ENCODE measurements at regions not wholly inside any gene's neighbourhood (a gene's known extent, or its start where the extent isn't known, plus 50 kb on each side); places are given as distances from the start of the nearest gene placed in this dataset.

DNA sequence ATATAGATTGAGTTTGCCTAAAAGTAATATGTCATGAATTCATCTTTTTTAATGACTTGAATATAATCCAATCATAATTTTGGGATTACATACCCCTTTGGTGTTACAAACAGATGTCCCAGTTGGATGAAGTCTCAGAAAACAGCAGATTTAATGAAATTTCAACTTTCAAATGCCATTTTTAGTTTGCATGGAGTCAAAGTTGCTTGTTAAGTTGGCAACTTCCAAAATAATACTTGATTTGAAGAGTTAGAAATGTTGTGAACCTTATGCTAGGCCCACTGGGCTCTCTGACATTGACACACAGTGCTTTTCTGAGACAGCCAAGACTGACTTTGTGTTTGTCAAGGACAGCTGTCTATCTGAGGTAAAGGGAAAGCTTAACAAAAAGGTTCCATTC, 248.1 kb downstream of the KIF20B start (continued):
- TF ChIP-seq, protein P1, sequence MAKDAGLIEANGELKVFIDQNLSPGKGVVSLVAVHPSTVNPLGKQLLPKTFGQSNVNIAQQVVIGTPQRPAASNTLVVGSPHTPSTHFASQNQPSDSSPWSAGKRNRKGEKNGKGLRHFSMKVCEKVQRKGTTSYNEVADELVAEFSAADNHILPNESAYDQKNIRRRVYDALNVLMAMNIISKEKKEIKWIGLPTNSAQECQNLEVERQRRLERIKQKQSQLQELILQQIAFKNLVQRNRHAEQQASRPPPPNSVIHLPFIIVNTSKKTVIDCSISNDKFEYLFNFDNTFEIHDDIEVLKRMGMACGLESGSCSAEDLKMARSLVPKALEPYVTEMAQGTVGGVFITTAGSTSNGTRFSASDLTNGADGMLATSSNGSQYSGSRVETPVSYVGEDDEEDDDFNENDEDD (CRISPR knock-in tag; IDR thresholded peaks at IDR 0.05; ENCODE audit: borderline replicate concordance): no peak
- TF ChIP-seq AHDC1 (CRISPR knock-in tag; IDR thresholded peaks at IDR 0.05; ENCODE audit: borderline replicate concordance): no peak
- no peak for TF ChIP-seq FOXA3 (CRISPR knock-in tag; IDR thresholded peaks at IDR 0.05)
- TF ChIP-seq ZSCAN22 (CRISPR knock-in tag; IDR thresholded peaks at IDR 0.05): no peak
- no peak for TF ChIP-seq ZNF260 (CRISPR knock-in tag; IDR thresholded peaks at IDR 0.05; ENCODE audit: borderline replicate concordance, low read depth)
- TF ChIP-seq PCBP2 (optimal IDR thresholded peaks at IDR 0.05; ENCODE audit: low read depth, low read length, poor library complexity, severe bottlenecking): no peak
- TF ChIP-seq, protein P2, sequence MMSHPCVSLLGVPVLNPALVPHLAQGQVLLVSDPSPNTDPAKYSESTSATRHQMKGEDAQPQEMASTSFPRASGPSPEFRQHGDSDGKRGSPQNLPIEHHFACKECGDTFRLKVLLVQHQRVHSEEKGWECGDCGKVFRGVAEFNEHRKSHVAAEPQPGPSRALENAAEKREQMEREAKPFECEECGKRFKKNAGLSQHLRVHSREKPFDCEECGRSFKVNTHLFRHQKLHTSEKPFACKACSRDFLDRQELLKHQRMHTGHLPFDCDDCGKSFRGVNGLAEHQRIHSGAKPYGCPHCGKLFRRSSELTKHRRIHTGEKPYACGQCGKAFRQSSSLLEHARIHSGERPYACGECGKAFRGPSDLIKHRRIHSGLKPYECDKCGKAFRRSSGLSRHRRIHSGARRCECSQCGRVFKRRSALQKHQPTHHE (CRISPR knock-in tag; IDR thresholded peaks at IDR 0.05; ENCODE audit: borderline replicate concordance): no peak

Data from HepG2 (cell line).